ENCODE measurements at regions not wholly inside any gene's neighbourhood (a gene's known extent, or its start where the extent isn't known, plus 50 kb on each side); places are given as distances from the start of the nearest gene placed in this dataset.

DNA sequence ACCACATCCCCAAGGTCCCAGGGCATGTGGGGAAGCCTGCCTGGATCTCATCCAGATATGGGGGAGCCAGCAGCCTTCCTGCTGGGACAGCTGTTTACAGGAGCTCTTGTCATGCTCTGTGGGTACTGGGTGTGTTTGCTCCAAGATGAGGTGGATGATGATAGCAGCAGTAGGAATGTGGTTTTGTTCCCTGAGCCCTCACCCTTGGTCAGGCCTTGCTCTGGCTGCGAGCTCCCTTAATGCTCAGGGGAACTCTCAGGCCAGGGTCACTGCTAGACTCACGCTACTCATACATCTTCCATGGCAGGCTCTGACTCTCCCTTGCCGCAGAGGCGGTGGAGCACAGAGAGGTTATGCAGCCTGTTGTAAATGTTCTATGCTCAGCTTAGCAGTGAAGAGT lies 990.3 kb downstream of the AACS start:
- TF ChIP-seq MAX (IDR thresholded peaks at IDR 0.05) (no peak), NFIC (IDR thresholded peaks at IDR 0.05) (no peak), ZBTB7A (IDR thresholded peaks at IDR 0.05; ENCODE audit: low read depth) (no peak), RAD21 (IDR thresholded peaks at IDR 0.05; ENCODE audit: low read depth) (no peak), EP300 (IDR thresholded peaks at IDR 0.05; ENCODE audit: borderline replicate concordance) (no peak), CEBPB (IDR thresholded peaks at IDR 0.05) (no peak), TCF12 (IDR thresholded peaks at IDR 0.05; ENCODE audit: low read depth) (no peak), YY1 (IDR thresholded peaks at IDR 0.05; ENCODE audit: low read depth) (no peak), TAF1 (IDR thresholded peaks at IDR 0.05; ENCODE audit: low read depth) (no peak), FOXM1 (IDR thresholded peaks at IDR 0.05; ENCODE audit: borderline replicate concordance, low read depth) (no peak), EGR1 (IDR thresholded peaks at IDR 0.05) (no peak), CREB1 (IDR thresholded peaks at IDR 0.05; ENCODE audit: low read depth) (no peak)
- TF ChIP-seq, protein P1, sequence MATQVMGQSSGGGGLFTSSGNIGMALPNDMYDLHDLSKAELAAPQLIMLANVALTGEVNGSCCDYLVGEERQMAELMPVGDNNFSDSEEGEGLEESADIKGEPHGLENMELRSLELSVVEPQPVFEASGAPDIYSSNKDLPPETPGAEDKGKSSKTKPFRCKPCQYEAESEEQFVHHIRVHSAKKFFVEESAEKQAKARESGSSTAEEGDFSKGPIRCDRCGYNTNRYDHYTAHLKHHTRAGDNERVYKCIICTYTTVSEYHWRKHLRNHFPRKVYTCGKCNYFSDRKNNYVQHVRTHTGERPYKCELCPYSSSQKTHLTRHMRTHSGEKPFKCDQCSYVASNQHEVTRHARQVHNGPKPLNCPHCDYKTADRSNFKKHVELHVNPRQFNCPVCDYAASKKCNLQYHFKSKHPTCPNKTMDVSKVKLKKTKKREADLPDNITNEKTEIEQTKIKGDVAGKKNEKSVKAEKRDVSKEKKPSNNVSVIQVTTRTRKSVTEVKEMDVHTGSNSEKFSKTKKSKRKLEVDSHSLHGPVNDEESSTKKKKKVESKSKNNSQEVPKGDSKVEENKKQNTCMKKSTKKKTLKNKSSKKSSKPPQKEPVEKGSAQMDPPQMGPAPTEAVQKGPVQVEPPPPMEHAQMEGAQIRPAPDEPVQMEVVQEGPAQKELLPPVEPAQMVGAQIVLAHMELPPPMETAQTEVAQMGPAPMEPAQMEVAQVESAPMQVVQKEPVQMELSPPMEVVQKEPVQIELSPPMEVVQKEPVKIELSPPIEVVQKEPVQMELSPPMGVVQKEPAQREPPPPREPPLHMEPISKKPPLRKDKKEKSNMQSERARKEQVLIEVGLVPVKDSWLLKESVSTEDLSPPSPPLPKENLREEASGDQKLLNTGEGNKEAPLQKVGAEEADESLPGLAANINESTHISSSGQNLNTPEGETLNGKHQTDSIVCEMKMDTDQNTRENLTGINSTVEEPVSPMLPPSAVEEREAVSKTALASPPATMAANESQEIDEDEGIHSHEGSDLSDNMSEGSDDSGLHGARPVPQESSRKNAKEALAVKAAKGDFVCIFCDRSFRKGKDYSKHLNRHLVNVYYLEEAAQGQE (IDR thresholded peaks at IDR 0.05; ENCODE audit: low read depth) = no peak
- TF ChIP-seq, protein P2, sequence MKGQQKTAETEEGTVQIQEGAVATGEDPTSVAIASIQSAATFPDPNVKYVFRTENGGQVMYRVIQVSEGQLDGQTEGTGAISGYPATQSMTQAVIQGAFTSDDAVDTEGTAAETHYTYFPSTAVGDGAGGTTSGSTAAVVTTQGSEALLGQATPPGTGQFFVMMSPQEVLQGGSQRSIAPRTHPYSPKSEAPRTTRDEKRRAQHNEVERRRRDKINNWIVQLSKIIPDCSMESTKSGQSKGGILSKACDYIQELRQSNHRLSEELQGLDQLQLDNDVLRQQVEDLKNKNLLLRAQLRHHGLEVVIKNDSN (IDR thresholded peaks at IDR 0.05) = no peak
